ENCODE measurements at regions not wholly inside any gene's neighbourhood (a gene's known extent, or its start where the extent isn't known, plus 50 kb on each side); places are given as distances from the start of the nearest gene placed in this dataset.
"Not testable (repeated sequence)": the region's sequence is repeated elsewhere in the genome, so short reads cannot be mapped to it uniquely, and the experiment has no call there.

DNA sequence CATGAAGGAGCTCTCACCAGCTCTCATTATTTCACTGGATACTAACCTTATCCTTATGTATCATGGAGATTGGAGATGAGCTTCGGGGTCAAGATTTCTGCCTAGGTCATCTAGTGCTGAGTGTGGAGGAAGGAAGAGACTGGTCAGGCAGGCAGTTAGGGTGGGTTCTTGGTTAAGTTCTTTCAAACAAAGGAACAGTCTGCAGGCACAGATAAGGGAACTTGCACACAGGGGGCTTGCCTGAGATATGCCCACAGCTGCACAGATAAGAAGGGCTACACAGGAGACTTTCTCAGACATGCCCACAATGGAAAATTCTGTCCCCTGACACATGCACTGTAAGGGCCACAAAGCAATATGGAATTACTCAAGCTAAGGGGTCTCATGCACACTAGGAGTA, 904.1 kb downstream of the NLGN4X start:
- DNase-seq (ENCODE audit: insufficient read length, low spot score) (no peak), FAIRE-seq (no peak)

DNA sequence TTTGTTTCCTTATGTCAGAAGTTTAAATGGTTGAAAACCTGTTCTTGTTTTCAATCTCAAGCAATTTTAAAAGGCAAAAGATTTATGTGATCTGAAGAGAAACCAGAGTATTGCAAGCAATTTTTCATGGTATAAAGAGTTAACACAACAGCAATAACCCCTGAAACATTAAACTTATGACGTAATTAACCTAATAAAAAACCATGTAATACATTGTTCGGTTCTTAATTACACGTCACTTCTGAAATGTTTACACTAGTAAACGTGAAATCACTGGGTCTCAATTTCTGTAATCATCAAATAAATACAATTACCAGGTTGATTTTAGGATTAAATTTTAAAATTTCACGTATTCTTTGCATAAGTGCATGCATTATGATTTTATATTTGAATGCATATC, 914.5 kb downstream of the NLGN4X start:
- FAIRE-seq (no peak), DNase-seq (ENCODE audit: insufficient read length, low spot score) (no peak)

DNA sequence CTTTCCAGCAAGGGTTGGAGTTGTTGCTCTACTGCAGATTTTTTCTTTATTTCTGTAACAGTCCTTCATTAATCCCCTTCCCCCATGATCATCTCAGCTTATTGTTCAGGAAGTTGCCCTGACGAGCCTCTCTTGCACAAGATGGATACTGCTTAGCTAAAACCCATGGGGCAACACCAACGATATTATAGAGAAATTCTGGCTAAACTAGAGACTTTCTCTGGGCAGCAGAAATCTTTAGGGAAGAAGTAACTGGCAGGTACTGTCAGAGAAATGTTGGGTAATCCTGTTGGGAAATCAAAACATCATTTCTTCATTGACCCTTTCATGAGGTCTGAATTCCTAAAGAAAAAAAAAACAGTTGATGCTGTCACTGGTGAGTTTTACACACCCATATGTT, 921.3 kb downstream of the NLGN4X start:
- DNase-seq (ENCODE audit: insufficient read length, low spot score), result no peak

DNA sequence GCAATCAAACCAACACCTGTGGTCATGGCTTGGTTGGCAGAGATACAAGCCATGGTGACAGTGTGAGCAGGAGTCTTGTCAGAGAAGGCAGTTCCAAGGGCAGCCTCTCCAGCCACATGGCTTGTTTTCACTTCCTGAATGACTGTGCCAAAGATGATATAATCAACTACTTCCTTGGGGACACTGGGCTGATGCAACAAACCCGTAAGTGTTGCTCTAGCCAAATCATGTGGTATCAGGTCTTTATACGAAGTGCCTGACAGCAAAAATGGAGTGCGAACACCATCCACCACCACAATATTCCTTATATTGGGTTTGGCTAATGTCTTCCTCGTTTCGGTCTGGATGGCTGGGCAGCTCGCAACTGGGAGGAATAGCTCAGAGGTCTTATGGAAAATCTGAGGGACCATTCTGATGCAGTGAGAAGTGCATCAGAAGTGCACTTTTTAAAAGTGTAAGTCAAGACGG, 922.0 kb downstream of the NLGN4X start:
- no peak for FAIRE-seq
- DNase-seq (ENCODE audit: insufficient read length, low spot score), result no peak

More for the DNA sequence above, 921.3 kb downstream of the NLGN4X start:
- FAIRE-seq, result no peak

DNA sequence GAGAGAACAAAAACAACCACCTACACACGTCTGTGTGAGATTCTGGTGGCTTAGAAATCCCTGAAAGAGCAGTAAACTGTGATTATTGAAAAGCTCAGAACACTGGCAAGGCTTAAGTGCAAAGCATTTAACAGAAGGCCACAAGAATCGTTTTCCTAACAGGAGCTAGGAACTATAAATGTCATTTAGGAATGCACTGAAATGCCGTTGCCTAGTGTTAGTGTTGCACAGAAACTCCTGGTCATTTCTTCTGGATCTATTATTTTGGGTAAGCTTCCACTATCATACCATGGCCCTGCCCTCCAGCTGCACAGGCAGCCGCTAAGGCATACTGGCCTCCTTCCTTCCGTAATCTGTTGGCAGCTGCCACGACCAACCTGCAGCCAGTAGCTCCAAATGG, 923.2 kb downstream of the NLGN4X start:
- FAIRE-seq, result no peak

DNA sequence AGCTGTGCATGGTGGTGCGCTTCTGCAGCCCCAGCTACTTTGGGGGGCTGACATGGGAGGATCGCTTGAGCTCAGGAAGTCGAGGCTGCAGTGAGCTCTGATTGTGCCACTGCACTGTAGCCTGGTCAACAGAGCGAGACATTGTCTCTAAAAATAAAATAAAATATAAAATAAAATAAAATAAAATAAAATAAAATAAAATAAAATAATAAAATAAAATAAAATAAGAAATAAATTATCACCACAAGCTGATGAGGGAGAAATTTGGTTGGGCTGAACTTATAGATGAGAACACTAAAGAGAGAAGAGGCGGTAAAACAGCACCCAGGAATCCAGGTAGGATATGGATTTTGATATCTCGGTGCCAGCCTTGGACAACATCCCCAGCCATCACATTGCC, 933.7 kb downstream of the NLGN4X start:
- DNase-seq (ENCODE audit: insufficient read length, low spot score), result no peak
- no peak for FAIRE-seq

More for the DNA sequence above, 923.2 kb downstream of the NLGN4X start:
- no peak for DNase-seq (ENCODE audit: insufficient read length, low spot score)

DNA sequence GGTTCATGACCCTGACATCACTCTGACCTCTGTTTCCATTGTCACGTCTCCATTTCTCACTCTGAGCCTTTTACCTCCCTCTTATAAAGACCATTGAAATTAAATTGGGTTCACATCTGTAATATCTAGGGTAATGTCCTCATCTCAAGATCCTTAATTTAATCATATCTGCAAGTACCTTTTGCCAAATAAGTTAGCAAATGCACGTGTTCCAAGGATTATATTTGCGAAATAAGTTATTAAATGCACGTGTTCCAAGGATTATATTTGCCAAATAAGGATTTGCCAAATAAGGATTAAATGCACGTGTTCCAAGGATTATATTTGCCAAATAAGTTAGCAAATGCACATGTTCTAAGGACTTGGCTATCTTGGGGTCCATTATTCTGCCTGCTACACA, 938.0 kb downstream of the NLGN4X start:
- DNase-seq (ENCODE audit: insufficient read length, low spot score) (no peak), FAIRE-seq (no peak)

DNA sequence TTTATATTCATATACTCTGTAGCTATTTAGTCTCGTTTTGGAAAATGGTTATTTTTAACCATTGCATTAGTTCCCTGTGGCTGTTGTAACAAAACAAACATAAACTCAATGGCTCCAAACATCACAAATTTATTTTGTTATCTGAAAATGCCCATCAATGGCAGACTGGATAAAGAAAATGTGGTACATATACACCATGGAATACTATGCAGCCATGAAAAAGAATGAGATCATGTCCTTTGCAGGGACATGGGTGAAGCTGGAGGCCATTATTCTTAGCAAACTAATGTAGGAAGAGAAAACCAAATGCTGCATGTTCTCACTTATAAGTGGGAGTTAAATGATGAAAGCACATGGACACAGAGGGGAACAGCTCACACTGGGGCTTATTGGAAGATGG, 938.7 kb downstream of the NLGN4X start:
- not testable (repeated sequence) for DNase-seq (ENCODE audit: insufficient read length, low spot score); FAIRE-seq

DNA sequence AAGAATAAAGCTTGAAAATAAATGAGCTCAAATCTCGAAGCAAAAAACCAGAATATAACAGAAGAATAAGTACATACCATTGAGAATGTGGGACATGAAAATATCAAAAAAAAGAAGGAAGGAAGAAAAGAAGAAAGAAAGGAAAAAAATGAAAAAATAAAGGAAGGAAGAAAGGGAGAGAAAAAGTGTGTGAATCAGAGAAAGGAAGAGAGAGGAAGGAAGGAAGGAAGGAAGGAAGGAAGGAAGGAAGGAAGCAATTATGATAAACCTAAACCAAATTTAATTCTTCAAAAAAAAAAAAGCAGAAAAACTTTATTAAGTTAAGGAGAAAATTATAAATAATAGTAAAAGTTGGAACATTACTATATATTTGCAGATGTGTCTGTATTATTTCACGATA, 949.8 kb downstream of the NLGN4X start:
- FAIRE-seq (no peak), DNase-seq (ENCODE audit: insufficient read length, low spot score) (no peak)

DNA sequence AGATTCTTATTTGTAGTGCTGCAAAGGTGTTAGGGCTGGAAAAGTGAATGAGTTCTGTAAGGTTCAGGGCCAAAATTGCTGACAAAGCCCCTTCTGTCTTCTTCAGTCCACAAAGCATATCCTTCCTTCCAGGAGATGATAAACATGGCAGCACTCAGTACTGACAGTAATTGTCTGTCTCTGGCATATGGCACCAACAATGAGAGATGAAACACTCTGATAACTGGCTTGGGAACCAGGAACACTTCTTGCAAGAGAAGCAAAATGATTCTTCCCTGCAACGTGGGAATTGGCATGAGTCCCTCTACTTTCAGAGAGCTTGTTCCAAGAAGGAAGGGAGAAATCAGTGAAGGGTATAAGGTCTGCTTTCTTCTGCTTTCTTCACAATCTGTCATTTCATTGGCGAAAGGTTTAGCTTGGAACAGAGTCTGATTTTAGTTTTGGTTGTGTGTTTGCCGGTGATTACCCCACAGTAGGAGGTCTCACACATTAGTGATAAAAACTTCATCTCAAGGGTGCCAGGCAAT, 963.3 kb downstream of the NLGN4X start:
- no peak for DNase-seq (ENCODE audit: insufficient read length, low spot score)
- FAIRE-seq, result no peak

DNA sequence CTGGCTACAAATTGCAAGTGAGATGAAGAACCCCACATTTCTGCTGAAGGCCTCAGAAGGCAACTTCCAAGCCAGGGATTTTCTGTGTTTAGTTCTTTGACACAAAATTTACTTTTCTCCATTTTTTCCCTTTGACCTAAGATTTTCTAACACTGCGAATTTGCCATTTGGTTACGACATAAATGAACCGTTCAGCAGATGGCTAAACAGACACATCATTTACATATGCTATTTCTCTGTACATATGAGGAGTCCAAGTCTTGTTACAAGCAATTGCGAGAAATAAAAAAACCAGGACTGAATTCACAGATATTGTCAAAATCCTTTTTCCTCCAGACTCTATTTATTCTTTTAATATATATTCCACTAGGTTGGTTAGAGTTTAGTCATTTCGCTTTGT, 978.6 kb downstream of the NLGN4X start:
- FAIRE-seq (no peak), DNase-seq (ENCODE audit: insufficient read length, low spot score) (no peak)

DNA sequence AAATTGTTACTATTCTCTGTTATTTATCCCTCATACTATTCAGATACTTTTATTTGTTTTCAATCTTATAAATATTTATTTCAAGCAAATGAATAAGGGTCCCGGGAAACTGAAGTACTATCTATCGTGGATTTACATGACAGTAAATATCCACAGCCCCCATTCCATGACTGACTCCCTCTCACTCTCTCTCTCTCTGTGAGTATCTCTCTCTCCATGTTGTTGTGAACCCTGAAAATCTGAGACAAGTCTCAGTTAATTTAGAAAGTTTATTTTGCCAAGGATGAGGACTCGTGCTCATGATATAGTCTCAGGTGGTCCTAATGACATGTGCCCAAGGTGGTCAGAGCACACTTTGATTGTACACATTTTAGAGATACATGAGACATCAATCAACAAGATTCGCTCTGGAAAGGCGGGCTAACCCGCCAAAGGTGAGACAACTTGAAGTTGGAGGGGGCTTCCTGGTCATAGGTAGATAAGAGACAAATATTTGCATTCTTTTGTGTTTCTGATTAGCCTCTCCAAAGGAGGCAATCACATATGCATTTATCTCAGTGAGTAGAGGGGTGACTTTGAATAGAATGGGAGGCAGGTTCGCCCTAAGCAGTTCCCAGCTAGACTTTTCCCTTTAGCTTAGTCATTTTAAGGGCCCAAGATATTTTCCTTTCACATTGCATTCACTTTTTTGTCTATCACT, 986.4 kb downstream of the NLGN4X start:
- no peak for FAIRE-seq
- DNase-seq (ENCODE audit: insufficient read length, low spot score), result no peak

DNA sequence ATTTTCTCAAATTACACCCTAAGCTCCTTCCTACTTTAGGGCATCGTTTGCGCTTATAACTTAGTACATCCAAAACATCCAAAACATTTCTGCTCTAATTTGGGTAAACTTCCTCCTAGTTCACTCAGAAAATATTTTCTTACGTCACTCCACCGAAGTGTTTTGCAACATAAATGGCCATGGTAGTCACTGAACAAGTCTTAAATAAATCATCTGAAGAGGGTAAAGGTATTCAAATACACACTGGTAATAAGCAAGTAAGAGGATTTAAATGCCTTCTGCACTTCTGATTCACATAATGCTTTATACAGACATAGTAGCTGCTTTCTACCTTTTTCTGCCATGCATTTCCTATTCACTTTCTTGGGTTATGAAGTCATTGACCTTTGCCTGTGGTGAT, 991.9 kb downstream of the NLGN4X start:
- no peak for FAIRE-seq
- DNase-seq (ENCODE audit: insufficient read length, low spot score), result no peak

DNA sequence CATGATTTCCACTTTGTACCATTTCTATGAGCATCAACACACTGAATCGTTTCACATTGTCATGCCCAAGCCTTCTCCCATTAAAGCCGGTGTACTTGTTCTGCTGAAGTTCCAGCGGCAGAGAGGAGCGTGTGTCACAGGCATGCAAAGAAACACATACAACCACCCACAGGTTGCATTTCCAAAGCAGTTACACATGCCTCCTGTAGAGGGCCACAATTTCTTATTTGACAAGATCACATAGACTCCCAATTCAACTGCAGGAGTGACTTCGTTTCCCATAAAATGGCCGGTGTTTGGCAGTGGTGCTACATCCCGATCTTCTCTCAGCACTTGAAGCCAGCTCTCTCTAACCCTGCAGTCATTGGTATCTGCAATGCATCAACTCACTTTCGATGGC, 992.6 kb downstream of the NLGN4X start:
- FAIRE-seq, result no peak

DNA sequence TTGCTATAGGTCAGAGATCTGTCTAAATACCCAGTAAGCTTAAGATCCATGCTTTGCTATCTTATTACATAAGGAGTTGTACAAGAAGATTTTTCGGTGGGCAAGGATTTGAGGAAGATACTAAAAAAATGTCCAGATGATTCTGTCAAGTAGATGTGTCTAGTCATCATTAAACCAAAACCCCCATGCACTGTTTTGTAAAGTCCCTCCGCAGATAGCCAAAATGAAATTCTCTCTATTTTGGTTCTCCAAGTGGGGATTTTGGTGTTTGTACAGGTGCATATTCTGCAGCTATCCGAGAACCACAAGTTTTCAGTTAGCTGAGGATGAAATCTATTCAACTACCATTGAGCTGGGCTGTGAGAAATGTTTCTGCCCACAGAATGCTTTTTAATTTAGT, 994.8 kb downstream of the NLGN4X start:
- DNase-seq (ENCODE audit: insufficient read length, low spot score) (no peak), FAIRE-seq (no peak)

More for the DNA sequence above, 992.6 kb downstream of the NLGN4X start:
- no peak for DNase-seq (ENCODE audit: insufficient read length, low spot score)

DNA sequence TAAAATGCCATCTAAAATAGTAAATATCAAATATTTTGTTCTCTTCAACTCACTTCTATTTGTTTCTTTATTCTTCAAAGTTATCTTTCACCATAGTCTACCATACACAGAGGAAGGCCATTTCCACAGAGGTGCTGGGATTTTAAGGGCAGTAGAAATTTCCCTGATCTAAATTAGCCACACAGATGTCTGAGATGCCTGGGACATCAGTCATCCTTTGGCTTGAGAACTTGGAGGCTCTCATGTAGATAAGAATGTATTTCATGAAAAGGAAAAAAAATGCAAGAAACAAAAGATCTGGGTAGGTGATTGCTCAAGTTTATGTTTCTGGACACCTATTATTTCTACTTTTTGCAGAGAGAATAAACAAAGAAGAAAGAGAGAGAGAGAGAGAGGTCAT, 1008.2 kb downstream of the NLGN4X start:
- DNase-seq (ENCODE audit: insufficient read length, low spot score), result no peak
- FAIRE-seq, result no peak

DNA sequence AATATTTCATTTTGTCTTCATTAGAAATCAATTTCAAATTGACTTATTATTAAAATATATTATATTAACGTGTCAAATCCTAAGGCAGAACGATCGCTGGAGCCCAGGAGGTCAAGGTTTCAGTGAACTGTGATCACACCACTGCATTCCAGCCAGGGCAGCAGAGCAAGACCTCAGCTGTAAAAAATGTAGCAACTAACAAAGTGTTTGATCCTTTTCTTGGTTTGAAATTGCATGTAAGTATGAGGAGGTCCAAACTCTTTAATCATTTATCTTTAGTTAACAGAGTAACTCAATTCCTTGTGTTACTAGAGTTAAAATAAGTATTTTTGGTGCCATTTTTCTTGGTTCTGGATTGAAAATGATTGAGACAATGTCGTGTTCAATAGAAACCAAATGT, 1033.9 kb downstream of the NLGN4X start:
- DNase-seq (ENCODE audit: insufficient read length, low spot score) (no peak), FAIRE-seq (no peak)

DNA sequence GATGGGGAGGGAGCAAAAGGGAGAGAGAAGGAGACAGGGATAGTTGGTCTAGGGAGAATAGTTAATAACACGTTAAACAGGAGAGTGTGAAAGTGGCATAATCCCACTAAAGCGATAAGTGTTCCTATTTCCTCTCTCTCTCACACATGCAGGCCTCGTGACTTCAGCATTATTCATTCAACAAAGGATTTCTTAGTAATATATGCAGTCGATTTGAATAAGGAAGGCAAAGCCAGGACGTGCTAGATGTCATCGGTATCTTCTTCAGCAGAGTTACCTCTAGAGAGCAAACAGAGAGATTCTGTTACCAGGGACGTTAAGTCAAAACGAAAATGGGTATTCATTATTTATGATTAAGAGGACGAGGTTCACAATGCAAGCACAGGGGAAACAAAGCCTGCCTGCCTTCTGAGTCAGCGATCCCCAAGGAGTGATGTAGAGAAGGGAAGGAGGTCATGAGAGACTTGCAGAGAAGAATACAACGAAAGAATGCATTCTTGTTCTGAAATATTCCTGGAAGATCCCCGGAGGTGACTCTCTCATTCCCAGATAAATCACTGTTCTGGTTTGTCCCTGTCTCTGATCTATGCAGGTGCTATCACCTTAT, 1048.4 kb downstream of the NLGN4X start:
- DNase-seq (ENCODE audit: insufficient read length, low spot score) (no peak), FAIRE-seq (no peak)

DNA sequence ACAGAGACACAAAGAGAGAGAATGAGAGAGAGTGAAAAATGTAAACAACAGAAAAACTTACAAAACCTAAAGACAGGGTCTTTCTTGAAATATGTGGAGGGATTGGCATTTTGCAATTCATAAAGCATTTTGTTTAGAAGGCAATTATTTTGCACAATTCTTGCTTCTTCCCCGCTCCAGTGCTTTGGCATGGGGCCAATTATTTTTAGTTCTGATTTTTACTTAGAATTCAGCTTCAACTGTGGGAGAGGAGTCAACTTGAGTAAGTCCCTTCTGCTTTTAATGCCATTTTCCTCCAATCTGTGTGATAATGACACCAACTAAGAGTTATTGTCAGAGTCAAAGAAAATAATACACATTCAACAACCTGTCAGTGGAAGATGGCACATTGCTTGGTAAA, 1051.9 kb downstream of the NLGN4X start:
- no peak for DNase-seq (ENCODE audit: insufficient read length, low spot score)

DNA sequence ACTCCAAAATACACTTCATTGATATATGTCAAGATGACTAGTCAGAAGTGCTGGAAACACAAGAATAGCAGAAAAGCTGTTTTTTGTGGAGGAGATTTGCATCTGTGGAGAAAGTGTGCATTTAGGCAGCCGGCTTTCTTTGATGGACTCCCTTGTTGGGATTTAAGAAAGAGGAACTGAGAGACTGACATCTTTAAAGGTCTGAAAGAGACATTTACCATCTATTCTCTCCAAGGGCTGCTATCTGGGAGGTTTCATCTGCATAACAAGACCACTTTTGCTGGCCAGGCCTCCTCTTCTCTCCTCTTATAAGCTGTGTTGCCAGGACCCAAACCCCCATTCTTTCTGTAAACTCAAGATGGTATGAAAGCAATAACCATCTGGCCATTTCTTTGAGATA, 1065.0 kb downstream of the NLGN4X start:
- no peak for DNase-seq (ENCODE audit: insufficient read length, low spot score)
- FAIRE-seq, result no peak

More for the DNA sequence above, 1051.9 kb downstream of the NLGN4X start:
- no peak for FAIRE-seq

DNA sequence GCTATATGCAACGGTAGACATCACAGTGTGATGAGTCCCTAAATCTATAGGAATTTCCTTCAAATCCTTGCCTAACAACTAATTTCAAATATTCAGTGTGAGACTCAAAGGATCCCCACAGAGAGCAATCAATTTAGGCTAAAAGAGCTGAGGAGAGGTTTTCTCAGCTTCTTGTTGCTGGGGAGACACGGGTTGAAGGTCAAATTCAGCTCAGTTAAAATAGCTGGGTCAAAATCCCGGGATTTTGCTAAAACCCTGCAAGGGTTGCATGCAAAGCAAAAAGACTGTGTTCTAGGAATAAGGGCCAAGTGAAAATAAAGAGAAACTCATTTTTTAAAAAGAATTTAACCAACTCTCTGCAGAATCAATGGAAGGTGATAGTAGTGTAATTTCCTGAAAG, 1073.4 kb downstream of the NLGN4X start:
- FAIRE-seq (no peak), DNase-seq (ENCODE audit: insufficient read length, low spot score) (no peak)

DNA sequence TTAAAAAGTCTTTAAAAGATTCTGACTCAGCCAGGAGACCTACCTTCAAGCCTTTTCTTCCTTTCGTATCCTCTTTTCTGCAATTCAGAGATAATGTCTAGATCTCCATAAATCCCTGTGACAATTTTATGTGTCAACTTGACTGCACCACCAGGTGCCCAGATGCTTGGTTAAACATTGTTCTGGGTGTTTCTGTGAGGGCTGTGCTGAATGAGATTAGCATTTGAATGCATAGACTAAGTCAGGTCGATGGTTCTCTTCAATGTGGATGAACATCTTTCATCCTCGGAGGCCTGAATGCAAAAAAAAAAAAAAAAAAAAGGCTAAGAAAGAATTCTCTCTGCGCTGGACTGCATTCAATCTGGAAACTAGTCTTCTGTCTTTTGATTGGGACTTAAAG, 1082.7 kb downstream of the NLGN4X start:
- FAIRE-seq (no peak), DNase-seq (ENCODE audit: insufficient read length, low spot score) (no peak)

Data from HTR-8/SVneo (cell line).